Ovary (tissue), 3 donors: ENCODE measurements at regions not wholly inside any gene's neighbourhood (a gene's known extent, or its start where the extent isn't known, plus 50 kb on each side); places are given as distances from the start of the nearest gene placed in this dataset.

Experiments used
- CTCF ChIP-seq, 3 donors: fragments of 450-650 bp in 2 of 3; fragments of 200-600 bp in 1 of 3; IDR thresholded peaks; one replicate each; pipeline versions ENCODE4 v1.5.1 to v1.8.0; 2016 to 2022; ENCODE audit warnings: antibody characterized with exemption in 3 of 3, mild to moderate bottlenecking in 1 of 3
- EP300 ChIP-seq: sonication (generic); formaldehyde crosslinking; IDR thresholded peaks from one replicate; pipeline ENCODE4 v1.6.1; 2017; ENCODE audit warnings: antibody characterized with exemption
- donor health status: DM: no; HTN: no; CAD: no.

- no peak for TF ChIP-seq CTCF (IDR thresholded peaks at IDR 0.05)
- no peak for TF ChIP-seq EP300
Observed at GRCh38 chr9:126240835-126241234, 85.8 kb upstream of the MVB12B start.
